IMR-90 (cell line): ENCODE measurements at regions not wholly inside any gene's neighbourhood (a gene's known extent, or its start where the extent isn't known, plus 50 kb on each side); places are given as distances from the start of the nearest gene placed in this dataset.

Source experiments
- ATAC-seq: fragments of 200-7000 bp; cut with Tn5 transposase; 2 replicates; pipeline ENCODE4 v1.9.1; 2020; ENCODE audit warnings: low read depth, mild to moderate bottlenecking, moderate library complexity
- BruUV-seq: library from RNA; stranded (reverse); fragments of 400-500 nt; replicated peaks from 2 replicates; lab custom pipeline; 2021; lab: Mats Ljungman, UMichigan
- CTCF ChIA-PET: fragments of 300-600 bp; formaldehyde crosslinking; extraction: SDS; loops from one replicate; lab custom pipeline; 2021; ENCODE audit warnings: antibody characterized with exemption; lab: Yijun Ruan, JAX
- POLR2A ChIA-PET: fragments of 300-600 bp; sonication (Branson Sonifier 250); formaldehyde crosslinking; loops from one replicate; lab custom pipeline; 2022; ENCODE audit warnings: antibody characterized with exemption; ENCODE audit not compliant: unreplicated experiment; lab: Charles Lee
- DNase-seq: peaks from one replicate; pipeline ENCODE4 v3.0.0; 2013
- H2AFZ ChIP-seq: replicated peaks from 2 replicates; pipeline ENCODE3; 2013; ENCODE audit warnings: low read length, mild to moderate bottlenecking; ENCODE audit not compliant: poor library complexity
- H2AK5ac ChIP-seq: 2 replicates; pipeline ENCODE4 v1.6.1; 2013; ENCODE audit warnings: low read depth, low read length, inconsistent platforms
- H2AK9ac ChIP-seq: replicated peaks from 2 replicates; pipeline ENCODE3; 2013; ENCODE audit warnings: mild to moderate bottlenecking, low read depth, low read length, moderate library complexity; ENCODE audit not compliant: poor library complexity
- H2BK120ac ChIP-seq: 2 replicates; pipeline ENCODE4 v1.6.1; 2013; ENCODE audit warnings: low read depth, low read length, inconsistent platforms
- H2BK15ac ChIP-seq: 3 replicates; pipeline ENCODE4 v1.6.1; 2013; ENCODE audit warnings: low read depth, low read length, inconsistent platforms
- H2BK20ac ChIP-seq: 2 replicates; pipeline ENCODE4 v1.6.1; 2013; ENCODE audit warnings: low read depth, mild to moderate bottlenecking, inconsistent platforms, low read length, moderate library complexity
- H2BK5ac ChIP-seq: 2 replicates; pipeline ENCODE4 v1.6.1; 2013; ENCODE audit warnings: mild to moderate bottlenecking, low read depth, low read length, inconsistent platforms; ENCODE audit not compliant: poor library complexity, severe bottlenecking
- H3K14ac ChIP-seq: replicated peaks from 2 replicates; pipeline ENCODE4 v1.6.1; 2013; ENCODE audit warnings: low read depth, low read length, inconsistent platforms
- H3K18ac ChIP-seq: 2 replicates; pipeline ENCODE4 v1.6.1; 2013; ENCODE audit warnings: low read depth, low read length, control low read depth
- H3K23ac ChIP-seq: 2 replicates; pipeline ENCODE4 v1.6.1; 2013; ENCODE audit warnings: low read depth, low read length, inconsistent platforms
- H3K27ac ChIP-seq: 2 replicates; pipeline ENCODE4 v1.5.1; 2013; ENCODE audit warnings: mild to moderate bottlenecking, control low read depth, low read length; ENCODE audit not compliant: insufficient read depth
- H3K27me3 ChIP-seq: 2 replicates; pipeline ENCODE4 v1.6.1; 2013; ENCODE audit warnings: low read length; ENCODE audit not compliant: control insufficient read depth, insufficient read depth
- H3K36me3 ChIP-seq: 2 replicates; pipeline ENCODE4 v1.6.1; 2013; ENCODE audit warnings: low read length, mixed read lengths; ENCODE audit not compliant: control insufficient read depth, insufficient read depth
- H3K4ac ChIP-seq: 2 replicates; pipeline ENCODE4 v1.6.1; 2013; ENCODE audit warnings: low read depth, low read length, inconsistent platforms
- H3K4me1 ChIP-seq: 2 replicates; pipeline ENCODE4 v1.6.1; 2013; ENCODE audit warnings: low read length, mixed read lengths; ENCODE audit not compliant: control insufficient read depth, insufficient read depth
- H3K4me2 ChIP-seq: 2 replicates; pipeline ENCODE4 v1.6.1; 2013; ENCODE audit warnings: low read depth, mild to moderate bottlenecking, control low read depth, low read length, moderate library complexity
- H3K4me3 ChIP-seq: 2 replicates; pipeline ENCODE4 v1.5.1; 2013; ENCODE audit warnings: low read depth, mild to moderate bottlenecking, control low read depth, low read length, moderate library complexity; ENCODE audit not compliant: insufficient read depth
- H3K56ac ChIP-seq: 2 replicates; pipeline ENCODE4 v1.6.1; 2013; ENCODE audit warnings: low read length, inconsistent platforms; ENCODE audit not compliant: insufficient read depth; ENCODE audit errors: extremely low read depth
- H3K79me1 ChIP-seq, 2 experiments: 2 replicates each; pipeline ENCODE4 v1.6.1; 2013; ENCODE audit warnings: low read length in 2 of 2, inconsistent platforms in 1 of 2, low read depth in 1 of 2
- H3K9ac ChIP-seq: 2 replicates; pipeline ENCODE4 v1.6.1; 2013; ENCODE audit warnings: low read depth, low read length, control low read depth
- H3K9me1 ChIP-seq: 2 replicates; pipeline ENCODE4 v1.6.1; 2013; ENCODE audit warnings: low read length, inconsistent platforms; ENCODE audit not compliant: insufficient read depth
- H3K9me3 ChIP-seq: 2 replicates; pipeline ENCODE4 v1.6.1; 2013; ENCODE audit warnings: low read length; ENCODE audit not compliant: control insufficient read depth, insufficient read depth
- H4K20me1 ChIP-seq: 2 replicates; pipeline ENCODE4 v1.6.1; 2013; ENCODE audit warnings: low read length, inconsistent platforms; ENCODE audit not compliant: insufficient read depth
- H4K5ac ChIP-seq: 2 replicates; pipeline ENCODE4 v1.6.1; 2013; ENCODE audit warnings: mild to moderate bottlenecking, low read depth, low read length, control low read depth
- H4K8ac ChIP-seq, 2 experiments: 2 replicates each; pipeline ENCODE4 v1.6.1; 2013; ENCODE audit warnings: low read depth in 2 of 2, low read length in 2 of 2, control low read depth in 1 of 2, inconsistent platforms in 1 of 2
- H4K91ac ChIP-seq: 2 replicates; pipeline ENCODE4 v1.6.1; 2013; ENCODE audit warnings: low read depth, low read length, inconsistent platforms; ENCODE audit not compliant: insufficient read depth
- CHD1 ChIP-seq: IDR thresholded peaks from 2 replicates; pipeline ENCODE4 v1.6.1; 2012; ENCODE audit warnings: low read depth, low read length, improper control_type of control experiment
- CTCF ChIP-seq: conservative IDR thresholded peaks from 2 replicates; pipeline ENCODE4 v1.5.1; 2012; ENCODE audit warnings: mild to moderate bottlenecking, low read depth, low read length, improper control_type of control experiment
- MAZ ChIP-seq: IDR thresholded peaks from 2 replicates; pipeline ENCODE4 v1.6.1; 2012; ENCODE audit warnings: low read depth, mild to moderate bottlenecking, low read length, improper control_type of control experiment, moderate library complexity, borderline replicate concordance
- POLR2A ChIP-seq: IDR thresholded peaks from 2 replicates; pipeline ENCODE4 v1.6.1; 2012; ENCODE audit warnings: mild to moderate bottlenecking, low read depth, low read length
- RCOR1 ChIP-seq: IDR thresholded peaks from 2 replicates; pipeline ENCODE4 v1.6.1; 2012; ENCODE audit warnings: mild to moderate bottlenecking, low read length, improper control_type of control experiment; ENCODE audit not compliant: insufficient replicate concordance
- RFX5 ChIP-seq: IDR thresholded peaks from 2 replicates; pipeline ENCODE4 v1.8.0; 2012; ENCODE audit warnings: low read depth, mild to moderate bottlenecking, low read length, moderate library complexity
- USF2 ChIP-seq: fragments of 150-350 bp; IDR thresholded peaks from 2 replicates; pipeline ENCODE4 v1.6.1; 2017; ENCODE audit warnings: mild to moderate bottlenecking, antibody characterized with exemption, low read length, low read depth
- WGBS, 2 experiments: methylation state at CpG; one replicate each; pipeline versions ENCODE4 v1.1.5 to v1.1.7; 2013; ENCODE audit warnings: missing lambda C conversion rate in 2 of 2; ENCODE audit not compliant: insufficient read length in 1 of 2; ENCODE audit errors: extremely low coverage in 2 of 2; 5-methylcytosine and 5-hydroxymethylcytosine counted together
- dilution Hi-C: fragments of 300-500 bp; cut with HindIII; formaldehyde crosslinking; loops from one replicate; pipeline ENCODE4 v1.14.3; 2018; ENCODE audit warnings: low sequenced_read_pairs; ENCODE audit not compliant: unreplicated experiment
- in situ Hi-C: fragments of 300-500 bp; cut with MboI; formaldehyde crosslinking; loops from 3 replicates; pipeline ENCODE4 v1.14.3; 2019; ENCODE audit warnings: low sequenced_read_pairs, inconsistent platforms, mixed read lengths
- intact Hi-C: fragments of 100-400 bp; cut with micrococcal nuclease; formaldehyde crosslinking; loops from 2 replicates; pipeline ENCODE4 v1.10.0; 2022

- H2BK120ac ChIP-seq, result no peak overlapping the region
- no peak overlapping the region for H4K91ac ChIP-seq
- no peak overlapping the region for H2BK20ac ChIP-seq
- no peak overlapping the region for H3K23ac ChIP-seq
- H3K4me2 ChIP-seq, result no peak overlapping the region
- H3K4ac ChIP-seq, result no peak overlapping the region
- no peak for ATAC-seq
- H3K4me1 ChIP-seq, result no peaks in the 10 kb centered on the region
- intact Hi-C loops (no loop called here), dilution Hi-C loops (no loop called here), in situ Hi-C loops (no loop called here)
- no peak overlapping the region for H3K14ac ChIP-seq
- H3K27ac ChIP-seq, result no peak overlapping the region
- DNase-seq, result no peak
- H2BK5ac ChIP-seq, result no peak overlapping the region
- CTCF ChIA-PET, result no interaction called here
- TF ChIP-seq CHD1 (no peak), CTCF (no peak), RCOR1 (no peak), POLR2A (no peak), MAZ (no peak), USF2 (no peak), RFX5 (no peak)
- H2AK5ac ChIP-seq, result no peak overlapping the region
- no peak overlapping the region for H4K5ac ChIP-seq
- no peaks in the 10 kb centered on the region for H3K9me1 ChIP-seq
- no peak overlapping the region for H4K8ac ChIP-seq
- no peak overlapping the region for H3K56ac ChIP-seq
- H4K20me1 ChIP-seq, result no peaks in the 10 kb centered on the region
- BruUV-seq, result no TSS peak
- no peak overlapping the region for H2AK9ac ChIP-seq
- no peak overlapping the region for H3K18ac ChIP-seq
- H3K9me3 ChIP-seq, result 0 out of 2 replicates have a peak, but pooled peaks cover 3% of the 10 kb centered on the region
- WGBS, 2 experiments, result no CpG with 5 or more reads among the region's 2 CpGs
- H3K79me1 ChIP-seq, result no peaks in the 10 kb centered on the region
- POLR2A ChIA-PET, result no interaction called here
- H3K27me3 ChIP-seq, result no peaks in the 10 kb centered on the region
- H2BK15ac ChIP-seq, result no peak overlapping the region
- no peak overlapping the region for H2AFZ ChIP-seq
- no peak overlapping the region for H3K9ac ChIP-seq
- no peak overlapping the region for H3K4me3 ChIP-seq
- no peaks in the 10 kb centered on the region for H3K36me3 ChIP-seq
Measured at GRCh38 chr4:32988165-32988811, 2268.1 kb downstream of the PCDH7 start.
